ENCODE measurements at regions not wholly inside any gene's neighbourhood (a gene's known extent, or its start where the extent isn't known, plus 50 kb on each side); places are given as distances from the start of the nearest gene placed in this dataset.

DNA sequence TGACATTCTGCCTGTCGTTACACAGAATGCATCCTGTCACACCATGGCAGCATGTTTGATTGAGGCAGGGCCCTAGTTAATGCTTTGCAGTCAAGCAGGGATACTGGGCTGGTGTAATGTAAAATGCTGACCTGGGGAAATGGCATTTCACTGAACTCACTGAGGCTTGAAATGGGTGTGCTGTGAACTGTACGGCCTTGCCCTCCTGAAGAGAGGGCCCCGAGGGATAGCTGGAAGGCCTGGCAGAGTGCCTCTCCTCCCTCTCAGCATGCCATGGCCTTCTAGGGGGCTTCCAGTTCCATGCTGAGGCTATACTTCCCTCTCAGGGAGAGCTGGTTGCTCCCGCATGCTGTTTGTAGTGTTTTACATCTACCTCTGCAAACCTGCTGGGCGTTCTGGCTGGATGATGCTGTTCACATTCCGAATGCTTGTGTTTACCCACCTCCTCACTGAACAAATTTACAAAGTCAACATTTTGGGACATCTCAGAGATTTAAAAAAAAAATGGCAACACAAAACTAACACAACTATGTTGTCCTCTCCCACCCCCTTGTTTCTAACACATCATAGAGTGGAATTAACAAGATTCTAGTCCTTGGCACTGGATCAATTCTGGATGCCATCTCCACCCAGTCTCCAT lies 416.7 kb upstream of the CADM1 start:
- DNase-seq, result no peak
- H3K27ac Mint-ChIP-seq, result peak overlapping the region in 1 of 7 donors; percentile 62

DNA sequence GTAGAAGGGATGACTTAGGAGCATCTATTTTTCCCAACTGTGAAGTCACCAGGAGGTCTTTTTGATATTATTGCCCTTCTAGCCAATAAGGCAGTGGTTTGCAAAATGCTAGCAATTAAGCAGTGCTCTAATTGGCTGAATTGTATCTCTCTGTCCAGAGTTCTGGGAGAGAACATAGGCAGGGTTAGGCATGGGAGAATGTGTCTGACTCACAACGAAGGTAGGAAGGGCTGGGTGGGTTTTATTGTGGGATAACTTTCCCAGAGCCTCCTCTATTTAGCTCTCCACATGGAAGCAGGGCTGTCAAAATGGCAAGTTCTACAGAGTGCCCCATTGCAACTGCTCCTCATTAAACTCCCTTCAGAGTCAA lies 415.9 kb upstream of the CADM1 start:
- Histone ChIP-seq H4K20me1 (ENCODE audit: insufficient read depth, low read length) (no peaks in the 10 kb centered on the region), H3K79me2 (ENCODE audit: insufficient read depth, low read length) (no peaks in the 10 kb centered on the region), H3K4me1 (ENCODE audit: control insufficient read depth in 1 of 2, insufficient read depth in 2 of 2, low read length in 2 of 2) (peaks cover 7 to 10% of the 10 kb centered on the region in 2 donors), H3K4me2 (replicated peaks; ENCODE audit: extremely low read depth, low read length, poor library complexity, severe bottlenecking) (no peak overlapping the region), H3K9me3 (replicated peaks in 1 of 2; ENCODE audit: control insufficient read depth in 1 of 2, insufficient read depth in 1 of 2, low read length in 2 of 2) (no peaks in the 10 kb centered on the region), H3K27me3 (ENCODE audit: control insufficient read depth in 2 of 2, insufficient read depth in 2 of 2, low read length in 2 of 2) (peaks cover 3% of the 10 kb centered on the region in 2 donors), H3K4me3 (replicated peaks in 1 of 3; ENCODE audit: low read depth in 2 of 3, low read length in 3 of 3) (no peak overlapping the region), H3K36me3 (replicated peaks in 1 of 2; ENCODE audit: control insufficient read depth in 1 of 2, insufficient read depth in 2 of 2, low read length in 2 of 2) (no peaks in the 10 kb centered on the region), H2AFZ (ENCODE audit: insufficient read depth, low read depth, low read length, poor library complexity, severe bottlenecking) (no peak overlapping the region), H3K9ac (ENCODE audit: insufficient read depth, low read length, poor library complexity, severe bottlenecking) (no peak overlapping the region), H3K27ac (ENCODE audit: low read depth in 1 of 2, low read length in 2 of 2) (no peak overlapping the region)
- no CpG with 5 or more reads among the region's 1 CpG for WGBS (ENCODE audit: insufficient coverage)
- Mint-ChIP-seq H3K36me3 (no peaks in the 10 kb centered on the region), H3K27me3 (ENCODE audit: low read depth in 3 of 3) (peaks cover 24 to 35% (median 31%) of the 10 kb centered on the region in 3 donors), H3K4me1 (peaks cover 9% of the 10 kb centered on the region), H3K9me3 (peaks cover 0 to 2% (median 0%) of the 10 kb centered on the region in 7 donors), H3K4me3 (peak overlapping the region in 1 of 2 donors; percentile 5), H3K27ac (no peak overlapping the region)
- intact Hi-C loops (cut with micrococcal nuclease), result no loop called here
- TF ChIP-seq, protein P1, sequence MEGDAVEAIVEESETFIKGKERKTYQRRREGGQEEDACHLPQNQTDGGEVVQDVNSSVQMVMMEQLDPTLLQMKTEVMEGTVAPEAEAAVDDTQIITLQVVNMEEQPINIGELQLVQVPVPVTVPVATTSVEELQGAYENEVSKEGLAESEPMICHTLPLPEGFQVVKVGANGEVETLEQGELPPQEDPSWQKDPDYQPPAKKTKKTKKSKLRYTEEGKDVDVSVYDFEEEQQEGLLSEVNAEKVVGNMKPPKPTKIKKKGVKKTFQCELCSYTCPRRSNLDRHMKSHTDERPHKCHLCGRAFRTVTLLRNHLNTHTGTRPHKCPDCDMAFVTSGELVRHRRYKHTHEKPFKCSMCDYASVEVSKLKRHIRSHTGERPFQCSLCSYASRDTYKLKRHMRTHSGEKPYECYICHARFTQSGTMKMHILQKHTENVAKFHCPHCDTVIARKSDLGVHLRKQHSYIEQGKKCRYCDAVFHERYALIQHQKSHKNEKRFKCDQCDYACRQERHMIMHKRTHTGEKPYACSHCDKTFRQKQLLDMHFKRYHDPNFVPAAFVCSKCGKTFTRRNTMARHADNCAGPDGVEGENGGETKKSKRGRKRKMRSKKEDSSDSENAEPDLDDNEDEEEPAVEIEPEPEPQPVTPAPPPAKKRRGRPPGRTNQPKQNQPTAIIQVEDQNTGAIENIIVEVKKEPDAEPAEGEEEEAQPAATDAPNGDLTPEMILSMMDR (IDR thresholded peaks at IDR 0.05), result no peak
- no peak for DNase-seq

More for the DNA sequence above, 416.7 kb upstream of the CADM1 start:
- Histone ChIP-seq H3K4me1 (ENCODE audit: control insufficient read depth in 1 of 2, insufficient read depth in 2 of 2, low read length in 2 of 2) (peaks cover 7 to 11% of the 10 kb centered on the region in 2 donors), H3K9ac (ENCODE audit: insufficient read depth, low read length, poor library complexity, severe bottlenecking) (no peak overlapping the region), H3K27ac (ENCODE audit: low read depth in 1 of 2, low read length in 2 of 2) (no peak overlapping the region), H4K20me1 (ENCODE audit: insufficient read depth, low read length) (no peaks in the 10 kb centered on the region), H3K36me3 (replicated peaks in 1 of 2; ENCODE audit: control insufficient read depth in 1 of 2, insufficient read depth in 2 of 2, low read length in 2 of 2) (no peaks in the 10 kb centered on the region), H3K4me3 (replicated peaks in 1 of 3; ENCODE audit: low read depth in 2 of 3, low read length in 3 of 3) (no peak overlapping the region), H3K4me2 (replicated peaks; ENCODE audit: extremely low read depth, low read length, poor library complexity, severe bottlenecking) (no peak overlapping the region), H2AFZ (ENCODE audit: insufficient read depth, low read depth, low read length, poor library complexity, severe bottlenecking) (no peak overlapping the region), H3K9me3 (replicated peaks in 1 of 2; ENCODE audit: control insufficient read depth in 1 of 2, insufficient read depth in 1 of 2, low read length in 2 of 2) (no peaks in the 10 kb centered on the region), H3K27me3 (ENCODE audit: control insufficient read depth in 2 of 2, insufficient read depth in 2 of 2, low read length in 2 of 2) (peaks cover 3% of the 10 kb centered on the region in 2 donors), H3K79me2 (ENCODE audit: insufficient read depth, low read length) (no peaks in the 10 kb centered on the region)
- intact Hi-C loops (cut with micrococcal nuclease), result no loop called here
- H3K9me3 Mint-ChIP-seq, result peaks cover 0 to 2% (median 0%) of the 10 kb centered on the region in 7 donors
- peaks cover 28 to 34% (median 33%) of the 10 kb centered on the region in 3 donors for H3K27me3 Mint-ChIP-seq (ENCODE audit: low read depth in 3 of 3)
- TF ChIP-seq, protein P1 (IDR thresholded peaks at IDR 0.05), result no peak
- peaks cover 9% of the 10 kb centered on the region for H3K4me1 Mint-ChIP-seq
- WGBS (ENCODE audit: insufficient coverage), result 100% methylated on average over 2 of the region's 6 CpGs
- no peaks in the 10 kb centered on the region for H3K36me3 Mint-ChIP-seq
- no peak overlapping the region for H3K4me3 Mint-ChIP-seq

All from CD14-positive monocyte (primary cell).